Neural cell (in vitro differentiated cells): ENCODE measurements at regions not wholly inside any gene's neighbourhood (a gene's known extent, or its start where the extent isn't known, plus 50 kb on each side); places are given as distances from the start of the nearest gene placed in this dataset.

ENCODE experiments used
- CTCF ChIP-seq: fragments of 450-650 bp; IDR thresholded peaks from 2 replicates; pipeline ENCODE4 v1.5.1; 2014; ENCODE audit warnings: antibody characterized with exemption, mild to moderate bottlenecking, moderate library complexity; ENCODE audit not compliant: poor library complexity, severe bottlenecking
- RAD21 ChIP-seq: fragments of 450-650 bp; conservative IDR thresholded peaks from 2 replicates; pipeline ENCODE4 v1.6.1; 2014; ENCODE audit warnings: antibody characterized with exemption, mild to moderate bottlenecking, moderate library complexity

- TF ChIP-seq CTCF = no peak
- no peak for TF ChIP-seq RAD21
These were observed 81.3 kb upstream of the ITGA6 start for GRCh38 chr2:172345956-172346555.
